ENCODE measurements at regions not wholly inside any gene's neighbourhood (a gene's known extent, or its start where the extent isn't known, plus 50 kb on each side); places are given as distances from the start of the nearest gene placed in this dataset.

GRCh38 chr10:44317856-44318255 is 67.0 kb downstream of the CXCL12 start:
- H3K36me3 ChIP-seq (ENCODE audit: control insufficient read depth in 2 of 4, insufficient read depth in 4 of 4, low read length in 3 of 4) = no peaks in the 10 kb centered on the region
- no peaks in the 10 kb centered on the region for H3K9me3 ChIP-seq (ENCODE audit: insufficient read depth in 2 of 2, low read depth in 1 of 2, low read length in 1 of 2)
- no peak overlapping the region for H2BK12ac ChIP-seq (ENCODE audit: low read depth, low read length)
- no peak overlapping the region for H4K91ac ChIP-seq (replicated peaks; ENCODE audit: insufficient read length, low read length)
- POLR2A ChIA-PET (ENCODE audit: partially characterized antibody) = interaction anchor here (1.7 kb wide), 1 partner anchor 53 kb away, joined by 5 read pairs; no protein-coding TSS in a partner anchor
- H2BK5ac ChIP-seq (ENCODE audit: low read depth, low read length) = no peak overlapping the region
- no peaks in the 10 kb centered on the region for H3K79me1 ChIP-seq (ENCODE audit: low read depth, low read length)
- DNase-seq (ENCODE audit: low read depth in 1 of 2, low spot score in 2 of 2) (no peak), FAIRE-seq (no peak)
- 89% methylated on average over 3 of the region's 3 CpGs; no CpG with 5 or more reads in 1 of the 2 experiments for WGBS, 2 experiments (ENCODE audit: extremely low coverage in 1 of 2, insufficient coverage in 1 of 2, insufficient read length in 1 of 2, insufficient replicate concordance in 2 of 2, low coverage in 1 of 2, low lambda C conversion rate in 2 of 2, missing lambda C conversion rate in 1 of 2)
- no peak overlapping the region for H3K4me3 ChIP-seq (ENCODE audit: extremely low read depth in 1 of 4, insufficient read depth in 2 of 4, low read depth in 3 of 4, low read length in 4 of 4)
- no peaks in the 10 kb centered on the region for H4K20me1 ChIP-seq (replicated peaks in 1 of 2; ENCODE audit: control insufficient read depth in 1 of 2, insufficient read depth in 2 of 2, low read length in 2 of 2)
- H3K79me2 ChIP-seq (ENCODE audit: control insufficient read depth in 1 of 2, insufficient read depth in 2 of 2, low read length in 2 of 2) = no peaks in the 10 kb centered on the region
- no peaks in the 10 kb centered on the region for H3K23me2 ChIP-seq (ENCODE audit: low read depth, low read length)
- H2AFZ ChIP-seq (ENCODE audit: low read length) = no peak overlapping the region
- no peak overlapping the region for H3K14ac ChIP-seq (ENCODE audit: insufficient read length)
- H3K27me3 ChIP-seq (replicated peaks in 1 of 4; ENCODE audit: control insufficient read depth in 3 of 4, extremely low read depth in 1 of 4, insufficient read depth in 3 of 4, low read length in 3 of 4) = no peaks in the 10 kb centered on the region; a peak in 1 of 7 replicates
- H3K27ac ChIP-seq (ENCODE audit: low read depth, low read length) = no peak overlapping the region
- H3K4me2 ChIP-seq (ENCODE audit: insufficient read depth in 1 of 2, low read depth in 2 of 2, low read length in 2 of 2) = no peak overlapping the region
- no peak overlapping the region for H4K5ac ChIP-seq (ENCODE audit: insufficient read length, low read depth, low read length)
- H4K8ac ChIP-seq (ENCODE audit: extremely low read depth, insufficient read depth, low read length) = no peak overlapping the region
- no peak overlapping the region for H2BK15ac ChIP-seq (ENCODE audit: low read length)
- CTCF ChIA-PET (ENCODE audit: partially characterized antibody) = interaction anchor here (0.7 to 1.4 kb wide), 4 partner anchors 16 to 30 kb away, joined by 3 to 5 read pairs (median 4); no protein-coding TSS in a partner anchor
- no peak overlapping the region for H2BK120ac ChIP-seq (replicated peaks; ENCODE audit: low read depth, low read length)
- H3K56ac ChIP-seq (replicated peaks; ENCODE audit: insufficient read length, low read depth, low read length) = no peak overlapping the region
- no peak overlapping the region for H3K9ac ChIP-seq (replicated peaks in 1 of 4; ENCODE audit: extremely low read depth in 1 of 4, low read depth in 3 of 4, low read length in 3 of 4)
- 0 out of 2 replicates have a peak overlapping the region, but pooled peaks have one; percentile 49 for H2AK5ac ChIP-seq (ENCODE audit: low read depth, low read length)
- H3K23ac ChIP-seq (ENCODE audit: insufficient read length) = no peak overlapping the region
- no peak overlapping the region for H3K4ac ChIP-seq (replicated peaks; ENCODE audit: insufficient read length, low read depth, low read length)
- H3K18ac ChIP-seq (ENCODE audit: extremely low read depth, low read length) = no peak overlapping the region
- 0 out of 7 replicates have a peak, but pooled peaks cover 0 to 3% (median 0%) of the 10 kb centered on the region in 4 experiments for H3K4me1 ChIP-seq (replicated peaks in 1 of 4; ENCODE audit: control insufficient read depth in 3 of 4, insufficient read depth in 4 of 4, low read length in 3 of 4)
- no peak overlapping the region for H2BK20ac ChIP-seq (ENCODE audit: low read length)
- TF ChIP-seq SIX5 (IDR thresholded peaks at IDR 0.05; ENCODE audit: low read depth, low read length) (no peak), KDM4A (IDR thresholded peaks at IDR 0.05; ENCODE audit: low read depth, low read length, severe bottlenecking) (no peak), TCF12 (IDR thresholded peaks at IDR 0.05; ENCODE audit: low read depth, low read length) (no peak)

Data from H1 (cell line).